SK-N-SH (cell line): ENCODE measurements at regions not wholly inside any gene's neighbourhood (a gene's known extent, or its start where the extent isn't known, plus 50 kb on each side); places are given as distances from the start of the nearest gene placed in this dataset.

Experiments
- CTCF ChIA-PET: fragments of 300-600, 350-600 bp; formaldehyde crosslinking; extraction: SDS; loops from one replicate; lab custom pipeline; 2021; lab: Yijun Ruan, JAX
- POLR2A ChIA-PET: fragments of 350-600 bp; sonication (Branson Sonifier 250); formaldehyde crosslinking; extraction: SDS; loops from one replicate; lab custom pipeline; 2020; ENCODE audit warnings: antibody characterized with exemption, inconsistent platforms; lab: Yijun Ruan, JAX
- DNase-seq: peaks from one replicate; pipeline ENCODE4 v3.0.0; 2012
- H2AFZ ChIP-seq: fragments of 200-600 bp; sonication (generic); 2 replicates; pipeline ENCODE4 v1.8.1; 2016; ENCODE audit warnings: antibody characterized with exemption, mild to moderate bottlenecking, low read depth
- H3F3A ChIP-seq: fragments of 200-600 bp; sonication (generic); replicated peaks from 2 replicates; pipeline ENCODE3; 2016; ENCODE audit warnings: antibody characterized with exemption, mild to moderate bottlenecking; ENCODE audit not compliant: insufficient read depth
- H3K27ac ChIP-seq, 2 experiments: fragments of 200-500 bp in 1 of 2; fragments of 200-600 bp in 1 of 2; sonication (Bioruptor generic) in 1 of 2; sonication (generic), shearing (Covaris generic) in 1 of 2; 2 replicates each; pipeline versions ENCODE4 v1.5.1 to v1.6.1; 2014 to 2016; ENCODE audit warnings: low read depth in 2 of 2, inconsistent platforms in 1 of 2, low read length in 1 of 2, mild to moderate bottlenecking in 1 of 2, mixed read lengths in 1 of 2
- H3K27me3 ChIP-seq: fragments of 200-600 bp; sonication (generic), shearing (Covaris generic); 2 replicates; pipeline ENCODE4 v1.6.1; 2016; ENCODE audit warnings: mixed run types; ENCODE audit not compliant: insufficient read depth
- H3K36me3 ChIP-seq, 2 experiments: fragments of 200-500 bp in 1 of 2; fragments of 200-600 bp in 1 of 2; sonication (Bioruptor generic) in 1 of 2; sonication (generic) in 1 of 2; replicated peaks in 1 of 2; 2 replicates each; pipeline versions ENCODE3 to v1.5.1; 2014 to 2016; ENCODE audit warnings: low read length in 1 of 2, mild to moderate bottlenecking in 1 of 2; ENCODE audit not compliant: insufficient read depth in 2 of 2, control insufficient read depth in 1 of 2
- H3K4me1 ChIP-seq, 2 experiments: fragments of 200-500 bp in 1 of 2; fragments of 200-600 bp in 1 of 2; sonication (Bioruptor generic) in 1 of 2; sonication (generic), shearing (Covaris generic) in 1 of 2; 2 replicates each; pipeline versions ENCODE4 v1.5.1 to v1.6.1; 2014 to 2016; ENCODE audit warnings: low read depth in 1 of 2, low read length in 1 of 2, mixed run types in 1 of 2; ENCODE audit not compliant: insufficient read depth in 2 of 2, control insufficient read depth in 1 of 2
- H3K4me2 ChIP-seq: fragments of 200-600 bp; sonication (generic), shearing (Covaris generic); 2 replicates; pipeline ENCODE4 v1.6.1; 2017; ENCODE audit warnings: mixed run types
- H3K4me3 ChIP-seq, 2 experiments: fragments of 200-500 bp in 1 of 2; fragments of 200-600 bp in 1 of 2; sonication (Bioruptor generic) in 1 of 2; sonication (generic), shearing (Covaris generic) in 1 of 2; 2 replicates each; pipeline versions ENCODE4 v1.5.1 to v1.8.1; 2014 to 2016; ENCODE audit warnings: low read depth in 2 of 2, inconsistent platforms in 1 of 2, low read length in 1 of 2, mild to moderate bottlenecking in 1 of 2, mixed read lengths in 1 of 2, moderate library complexity in 1 of 2
- H3K79me2 ChIP-seq: fragments of 200-600 bp; sonication (generic); 2 replicates; pipeline ENCODE4 v1.8.1; 2017; ENCODE audit warnings: mild to moderate bottlenecking; ENCODE audit not compliant: insufficient read depth
- H3K9ac ChIP-seq: fragments of 200-600 bp; sonication (generic); 2 replicates; pipeline ENCODE4 v1.6.1; 2017; ENCODE audit warnings: mixed run types
- H3K9me2 ChIP-seq: fragments of 200-600 bp; sonication (generic); 2 replicates; pipeline ENCODE4 v1.6.1; 2017; ENCODE audit warnings: mixed run types
- H3K9me3 ChIP-seq: fragments of 200-600 bp; sonication (generic); 2 replicates; pipeline ENCODE4 v1.6.1; 2017; ENCODE audit warnings: mixed run types, mild to moderate bottlenecking, moderate library complexity
- H4K20me1 ChIP-seq: fragments of 200-600 bp; sonication (generic); 2 replicates; pipeline ENCODE4 v1.6.1; 2017; ENCODE audit warnings: mild to moderate bottlenecking, mixed run types; ENCODE audit not compliant: insufficient read depth
- ELF1 ChIP-seq: IDR thresholded peaks from 2 replicates; pipeline ENCODE4 v1.4.0; 2012
- EP300 ChIP-seq, 2 experiments: IDR thresholded peaks; 2 replicates each; pipeline versions ENCODE4 v1.4.0 to v1.6.1; 2012; ENCODE audit warnings: borderline replicate concordance in 1 of 2, low read depth in 1 of 2, low read length in 1 of 2
- FOXJ3 ChIP-seq: sonication (generic); formaldehyde crosslinking; IDR thresholded peaks from 2 replicates; pipeline ENCODE4 v1.5.1; 2020; ENCODE audit warnings: mild to moderate bottlenecking, missing genetic modification reagents
- MEF2A ChIP-seq: IDR thresholded peaks from 2 replicates; pipeline ENCODE4 v1.4.0; 2012; ENCODE audit warnings: low read depth, borderline replicate concordance
- NRF1 ChIP-seq: IDR thresholded peaks from 2 replicates; pipeline ENCODE4 v1.6.1; 2012; ENCODE audit warnings: low read depth, mild to moderate bottlenecking, low read length
- POLR2AphosphoS5 ChIP-seq: IDR thresholded peaks from 2 replicates; pipeline ENCODE4 v1.6.1; 2012; ENCODE audit warnings: low read depth, low read length
- RAD21 ChIP-seq: IDR thresholded peaks from 2 replicates; pipeline ENCODE4 v1.6.1; 2012; ENCODE audit warnings: mild to moderate bottlenecking, low read length
- RCOR1 ChIP-seq: fragments of 150-350 bp; IDR thresholded peaks from 2 replicates; pipeline ENCODE4 v1.6.1; 2017; ENCODE audit warnings: antibody characterized with exemption, low read length
- SMC3 ChIP-seq: IDR thresholded peaks from 2 replicates; pipeline ENCODE4 v1.6.1; 2012; ENCODE audit warnings: low read depth, low read length, improper control_type of control experiment
- TAF1 ChIP-seq: IDR thresholded peaks from 2 replicates; pipeline ENCODE4 v1.6.1; 2012; ENCODE audit warnings: low read depth, mild to moderate bottlenecking, low read length, moderate library complexity, borderline replicate concordance
- TCF12 ChIP-seq: IDR thresholded peaks from 2 replicates; pipeline ENCODE4 v1.4.0; 2012
- YY1 ChIP-seq: IDR thresholded peaks from 2 replicates; pipeline ENCODE4 v1.4.0; 2012; ENCODE audit warnings: low read depth, mild to moderate bottlenecking
- WGBS: methylation state at CpG from one replicate; pipeline ENCODE4 v1.1.6; 2017; ENCODE audit warnings: low lambda C conversion rate; 5-methylcytosine and 5-hydroxymethylcytosine counted together
- TF ChIP-seq, protein P1 (sequence below): IDR thresholded peaks from 2 replicates; pipeline ENCODE4 v1.6.1; 2012; ENCODE audit warnings: mild to moderate bottlenecking, low read depth, low read length, moderate library complexity
- TF ChIP-seq, protein P2 (sequence below): IDR thresholded peaks from 2 replicates; pipeline ENCODE4 v1.4.0; 2012; ENCODE audit warnings: low read depth, borderline replicate concordance
- TF ChIP-seq, protein P3 (sequence below): fragments of 150-350 bp; IDR thresholded peaks from 2 replicates; pipeline ENCODE4 v1.6.1; 2017; ENCODE audit warnings: antibody characterized with exemption, low read length, low read depth, borderline replicate concordance
- TF ChIP-seq, protein P4 (sequence below): IDR thresholded peaks from 2 replicates; pipeline ENCODE4 v1.4.0; 2012; ENCODE audit warnings: low read depth, borderline replicate concordance
- TF ChIP-seq, protein P5 (sequence below): fragments of 150-350 bp; IDR thresholded peaks from 2 replicates; pipeline ENCODE4 v1.6.1; 2016; ENCODE audit warnings: mild to moderate bottlenecking, low read depth, low read length

DNA sequence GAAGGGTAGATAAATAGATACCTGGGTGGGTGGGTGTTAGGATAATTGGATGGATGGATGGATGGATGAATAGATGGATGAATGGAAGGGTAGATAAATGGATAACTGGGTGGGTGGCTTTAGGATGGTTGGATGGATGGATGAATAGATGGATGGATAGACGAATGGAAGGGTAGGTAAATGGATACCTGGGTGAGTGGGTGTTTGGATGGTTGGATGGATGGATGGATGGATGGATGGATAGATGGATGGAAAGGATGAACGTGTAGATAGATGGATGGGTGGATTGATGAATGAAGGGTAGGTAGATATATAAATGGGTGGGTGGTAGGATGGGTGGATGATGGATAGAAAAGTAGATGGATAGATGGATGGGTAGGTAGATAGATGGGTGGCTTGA lies 59.8 kb upstream of the RXRA start:
- TF ChIP-seq, protein P1, sequence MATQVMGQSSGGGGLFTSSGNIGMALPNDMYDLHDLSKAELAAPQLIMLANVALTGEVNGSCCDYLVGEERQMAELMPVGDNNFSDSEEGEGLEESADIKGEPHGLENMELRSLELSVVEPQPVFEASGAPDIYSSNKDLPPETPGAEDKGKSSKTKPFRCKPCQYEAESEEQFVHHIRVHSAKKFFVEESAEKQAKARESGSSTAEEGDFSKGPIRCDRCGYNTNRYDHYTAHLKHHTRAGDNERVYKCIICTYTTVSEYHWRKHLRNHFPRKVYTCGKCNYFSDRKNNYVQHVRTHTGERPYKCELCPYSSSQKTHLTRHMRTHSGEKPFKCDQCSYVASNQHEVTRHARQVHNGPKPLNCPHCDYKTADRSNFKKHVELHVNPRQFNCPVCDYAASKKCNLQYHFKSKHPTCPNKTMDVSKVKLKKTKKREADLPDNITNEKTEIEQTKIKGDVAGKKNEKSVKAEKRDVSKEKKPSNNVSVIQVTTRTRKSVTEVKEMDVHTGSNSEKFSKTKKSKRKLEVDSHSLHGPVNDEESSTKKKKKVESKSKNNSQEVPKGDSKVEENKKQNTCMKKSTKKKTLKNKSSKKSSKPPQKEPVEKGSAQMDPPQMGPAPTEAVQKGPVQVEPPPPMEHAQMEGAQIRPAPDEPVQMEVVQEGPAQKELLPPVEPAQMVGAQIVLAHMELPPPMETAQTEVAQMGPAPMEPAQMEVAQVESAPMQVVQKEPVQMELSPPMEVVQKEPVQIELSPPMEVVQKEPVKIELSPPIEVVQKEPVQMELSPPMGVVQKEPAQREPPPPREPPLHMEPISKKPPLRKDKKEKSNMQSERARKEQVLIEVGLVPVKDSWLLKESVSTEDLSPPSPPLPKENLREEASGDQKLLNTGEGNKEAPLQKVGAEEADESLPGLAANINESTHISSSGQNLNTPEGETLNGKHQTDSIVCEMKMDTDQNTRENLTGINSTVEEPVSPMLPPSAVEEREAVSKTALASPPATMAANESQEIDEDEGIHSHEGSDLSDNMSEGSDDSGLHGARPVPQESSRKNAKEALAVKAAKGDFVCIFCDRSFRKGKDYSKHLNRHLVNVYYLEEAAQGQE = no peak
- TF ChIP-seq NRF1 (no peak), MEF2A (no peak), TAF1 (no peak), RCOR1 (no peak), TCF12 (no peak), POLR2AphosphoS5 (no peak), ELF1 (no peak), RAD21 (no peak), YY1 (no peak), SMC3 (no peak), FOXJ3 (CRISPR knock-in tag) (no peak), EP300 (IDR thresholded peaks at IDR 0.05; ENCODE audit: borderline replicate concordance in 1 of 2, low read depth in 1 of 2, low read length in 1 of 2) (no peak)
- TF ChIP-seq, protein P2, sequence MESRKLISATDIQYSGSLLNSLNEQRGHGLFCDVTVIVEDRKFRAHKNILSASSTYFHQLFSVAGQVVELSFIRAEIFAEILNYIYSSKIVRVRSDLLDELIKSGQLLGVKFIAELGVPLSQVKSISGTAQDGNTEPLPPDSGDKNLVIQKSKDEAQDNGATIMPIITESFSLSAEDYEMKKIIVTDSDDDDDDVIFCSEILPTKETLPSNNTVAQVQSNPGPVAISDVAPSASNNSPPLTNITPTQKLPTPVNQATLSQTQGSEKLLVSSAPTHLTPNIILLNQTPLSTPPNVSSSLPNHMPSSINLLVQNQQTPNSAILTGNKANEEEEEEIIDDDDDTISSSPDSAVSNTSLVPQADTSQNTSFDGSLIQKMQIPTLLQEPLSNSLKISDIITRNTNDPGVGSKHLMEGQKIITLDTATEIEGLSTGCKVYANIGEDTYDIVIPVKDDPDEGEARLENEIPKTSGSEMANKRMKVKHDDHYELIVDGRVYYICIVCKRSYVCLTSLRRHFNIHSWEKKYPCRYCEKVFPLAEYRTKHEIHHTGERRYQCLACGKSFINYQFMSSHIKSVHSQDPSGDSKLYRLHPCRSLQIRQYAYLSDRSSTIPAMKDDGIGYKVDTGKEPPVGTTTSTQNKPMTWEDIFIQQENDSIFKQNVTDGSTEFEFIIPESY = no peak
- TF ChIP-seq, protein P3, sequence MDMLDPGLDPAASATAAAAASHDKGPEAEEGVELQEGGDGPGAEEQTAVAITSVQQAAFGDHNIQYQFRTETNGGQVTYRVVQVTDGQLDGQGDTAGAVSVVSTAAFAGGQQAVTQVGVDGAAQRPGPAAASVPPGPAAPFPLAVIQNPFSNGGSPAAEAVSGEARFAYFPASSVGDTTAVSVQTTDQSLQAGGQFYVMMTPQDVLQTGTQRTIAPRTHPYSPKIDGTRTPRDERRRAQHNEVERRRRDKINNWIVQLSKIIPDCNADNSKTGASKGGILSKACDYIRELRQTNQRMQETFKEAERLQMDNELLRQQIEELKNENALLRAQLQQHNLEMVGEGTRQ = no peak
- TF ChIP-seq, protein P4, sequence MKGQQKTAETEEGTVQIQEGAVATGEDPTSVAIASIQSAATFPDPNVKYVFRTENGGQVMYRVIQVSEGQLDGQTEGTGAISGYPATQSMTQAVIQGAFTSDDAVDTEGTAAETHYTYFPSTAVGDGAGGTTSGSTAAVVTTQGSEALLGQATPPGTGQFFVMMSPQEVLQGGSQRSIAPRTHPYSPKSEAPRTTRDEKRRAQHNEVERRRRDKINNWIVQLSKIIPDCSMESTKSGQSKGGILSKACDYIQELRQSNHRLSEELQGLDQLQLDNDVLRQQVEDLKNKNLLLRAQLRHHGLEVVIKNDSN = no peak
- TF ChIP-seq, protein P5, sequence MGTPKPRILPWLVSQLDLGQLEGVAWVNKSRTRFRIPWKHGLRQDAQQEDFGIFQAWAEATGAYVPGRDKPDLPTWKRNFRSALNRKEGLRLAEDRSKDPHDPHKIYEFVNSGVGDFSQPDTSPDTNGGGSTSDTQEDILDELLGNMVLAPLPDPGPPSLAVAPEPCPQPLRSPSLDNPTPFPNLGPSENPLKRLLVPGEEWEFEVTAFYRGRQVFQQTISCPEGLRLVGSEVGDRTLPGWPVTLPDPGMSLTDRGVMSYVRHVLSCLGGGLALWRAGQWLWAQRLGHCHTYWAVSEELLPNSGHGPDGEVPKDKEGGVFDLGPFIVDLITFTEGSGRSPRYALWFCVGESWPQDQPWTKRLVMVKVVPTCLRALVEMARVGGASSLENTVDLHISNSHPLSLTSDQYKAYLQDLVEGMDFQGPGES = no peak
- no peaks in the 10 kb centered on the region for H3K79me2 ChIP-seq
- CTCF ChIA-PET = no interaction called here
- no peak overlapping the region for H2AFZ ChIP-seq
- no peak overlapping the region for H3K4me3 ChIP-seq
- no peaks in the 10 kb centered on the region for H3F3A ChIP-seq
- no peak overlapping the region for H3K9ac ChIP-seq
- no peaks in the 10 kb centered on the region for H4K20me1 ChIP-seq
- WGBS = 23% methylated on average over 2 of the region's 2 CpGs
- no peaks in the 10 kb centered on the region for H3K4me1 ChIP-seq
- no peak overlapping the region for H3K27ac ChIP-seq
- H3K4me2 ChIP-seq = no peak overlapping the region
- no peaks in the 10 kb centered on the region for H3K36me3 ChIP-seq
- H3K27me3 ChIP-seq = peaks cover 16% of the 10 kb centered on the region
- no peaks in the 10 kb centered on the region for H3K9me3 ChIP-seq
- no peaks in the 10 kb centered on the region for H3K9me2 ChIP-seq
- no peak for DNase-seq
- POLR2A ChIA-PET = no interaction called here
